GM19463 (cell line): ENCODE measurements at regions not wholly inside any gene's neighbourhood (a gene's known extent, or its start where the extent isn't known, plus 50 kb on each side); places are given as distances from the start of the nearest gene placed in this dataset.

Experiments used
- ATAC-seq: cut with Tn5 transposase; IDR thresholded peaks from one replicate; pipeline ENCODE4 v1.9.1; 2021; ENCODE audit warnings: mild to moderate bottlenecking, moderate library complexity; ENCODE audit not compliant: unreplicated experiment

DNA sequence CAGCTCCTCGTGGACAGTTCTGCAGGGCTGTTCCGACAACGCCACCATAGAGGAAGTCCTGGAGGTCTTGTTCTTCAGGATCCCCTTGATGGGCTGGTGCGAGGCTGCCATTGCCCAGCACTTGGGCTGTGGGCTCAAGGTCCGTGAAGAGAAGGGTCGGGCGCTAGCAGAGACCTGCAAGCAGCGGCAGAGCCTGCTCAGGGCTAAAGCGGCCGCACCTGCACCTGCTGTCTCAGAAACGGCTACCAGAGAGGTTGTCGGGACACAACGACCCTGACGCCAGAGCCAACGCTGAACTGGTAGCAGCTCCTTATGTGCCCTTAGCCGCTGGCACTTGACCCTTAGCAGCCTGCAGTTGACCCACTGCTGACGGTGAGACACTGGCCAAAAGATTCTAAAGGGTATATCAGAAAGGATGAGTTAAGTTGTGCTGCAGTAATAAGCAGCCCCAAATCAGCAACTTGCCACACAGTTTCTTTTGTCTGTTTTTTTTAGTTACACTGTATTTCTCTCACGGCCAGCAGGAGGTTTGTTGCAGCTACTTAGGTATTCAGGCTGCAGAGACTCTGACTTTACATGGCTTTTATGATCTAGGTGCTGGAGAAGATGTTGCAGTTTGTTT is 55.5 kb upstream of the ST6GAL2 start:
- ATAC-seq, result no peak

- no peak for ATAC-seq
Observed at GRCh38 chr2:106943468-106944200, 57.7 kb upstream of the ST6GAL2 start.

DNA sequence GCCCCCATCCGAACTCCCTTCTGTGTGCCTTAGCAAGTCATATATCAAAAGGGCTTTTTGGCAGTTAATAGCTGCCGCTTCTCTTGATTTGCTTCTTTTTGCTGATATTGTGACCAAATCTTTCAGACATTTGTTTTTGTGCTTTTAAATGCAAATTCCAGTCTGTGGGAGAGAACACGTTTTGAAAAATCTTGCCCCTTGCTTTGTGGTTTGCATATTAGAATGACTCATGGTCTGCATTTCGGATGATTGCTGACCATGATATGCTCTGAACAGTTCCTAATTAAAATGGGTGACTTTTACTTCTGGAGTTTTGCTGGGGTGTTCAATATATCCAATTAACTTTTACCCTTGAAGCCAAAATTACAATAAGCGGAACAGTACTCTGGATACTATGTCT is 58.2 kb upstream of the ST6GAL2 start:
- ATAC-seq, result no peak

- no peak for ATAC-seq
Observed at GRCh38 chr2:106948540-106948939, 62.6 kb upstream of the ST6GAL2 start.

GRCh38 chr2:106953236-106953635 is 67.3 kb upstream of the ST6GAL2 start:
- no peak for ATAC-seq

DNA sequence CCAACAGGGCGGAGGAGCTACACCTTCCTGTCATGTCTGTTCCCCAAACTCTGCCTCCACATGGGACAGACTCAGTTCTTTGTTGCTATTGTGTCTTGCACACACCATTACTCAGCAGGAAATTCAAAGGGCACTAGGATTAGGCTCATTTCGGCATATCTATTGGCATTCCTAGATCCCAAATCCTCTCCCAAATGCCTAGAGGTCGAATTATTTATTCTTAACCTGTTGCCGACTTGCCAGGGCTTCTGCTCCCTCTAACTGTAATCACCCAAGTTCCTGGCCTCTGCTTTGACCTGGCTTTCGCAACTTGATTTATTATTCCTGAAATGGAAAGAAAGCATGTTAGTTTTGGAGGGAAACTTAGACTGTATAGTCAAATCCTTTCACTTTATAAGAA is 67.8 kb upstream of the ST6GAL2 start:
- ATAC-seq, result no peak

- ATAC-seq, result no peak
Observed at GRCh38 chr2:106954304-106954703, 68.3 kb upstream of the ST6GAL2 start.

- ATAC-seq, result no peak
Observed at GRCh38 chr2:106956416-106956815, 70.4 kb upstream of the ST6GAL2 start.

- no peak for ATAC-seq
Observed at GRCh38 chr2:106956879-106957278, 70.9 kb upstream of the ST6GAL2 start.

GRCh38 chr2:106959975-106960682 is 74.2 kb upstream of the ST6GAL2 start:
- no peak for ATAC-seq

GRCh38 chr2:106960683-106961161 is 74.8 kb upstream of the ST6GAL2 start:
- no peak for ATAC-seq

DNA sequence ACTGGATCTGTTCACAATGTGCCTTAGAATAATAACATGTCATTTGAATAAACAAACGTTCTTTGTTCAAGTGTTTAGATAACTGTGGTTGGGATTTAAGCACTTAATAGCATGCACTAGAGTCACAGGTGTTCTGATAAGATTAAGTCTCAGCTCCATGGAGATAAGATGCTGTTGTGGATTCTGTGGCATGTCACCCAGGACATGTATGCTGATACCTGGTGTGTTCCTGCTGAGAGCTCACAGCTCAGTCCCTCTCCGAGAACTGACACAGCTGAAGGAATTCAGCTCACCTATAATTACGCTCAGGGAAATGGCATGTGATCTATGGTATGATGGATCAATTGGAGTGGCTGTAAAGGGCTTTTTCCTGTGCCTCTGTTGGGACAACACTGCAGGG is 75.4 kb upstream of the ST6GAL2 start:
- ATAC-seq, result no peak

GRCh38 chr2:106963156-106963555 is 77.2 kb upstream of the ST6GAL2 start:
- ATAC-seq, result no peak

DNA sequence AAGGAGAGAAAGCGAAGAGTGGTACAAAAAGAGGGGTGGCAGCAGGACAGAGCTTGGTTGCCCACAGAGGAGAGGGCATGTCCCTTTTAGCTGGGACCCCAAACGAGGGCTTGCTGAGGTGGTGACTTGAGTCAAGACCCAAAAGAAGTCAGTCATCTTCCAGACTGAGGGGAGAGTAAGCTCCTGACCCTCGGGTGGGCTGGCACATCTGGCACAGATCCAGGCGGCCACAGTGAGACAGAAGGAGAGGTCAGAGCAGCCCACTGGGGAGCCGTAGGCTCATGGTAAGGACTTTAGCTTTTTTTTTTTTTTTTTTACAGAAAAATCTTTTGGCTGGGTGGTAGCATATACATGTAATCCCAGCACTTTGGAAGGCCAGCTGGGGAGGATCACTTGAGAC is 77.9 kb upstream of the ST6GAL2 start:
- no peak for ATAC-seq

DNA sequence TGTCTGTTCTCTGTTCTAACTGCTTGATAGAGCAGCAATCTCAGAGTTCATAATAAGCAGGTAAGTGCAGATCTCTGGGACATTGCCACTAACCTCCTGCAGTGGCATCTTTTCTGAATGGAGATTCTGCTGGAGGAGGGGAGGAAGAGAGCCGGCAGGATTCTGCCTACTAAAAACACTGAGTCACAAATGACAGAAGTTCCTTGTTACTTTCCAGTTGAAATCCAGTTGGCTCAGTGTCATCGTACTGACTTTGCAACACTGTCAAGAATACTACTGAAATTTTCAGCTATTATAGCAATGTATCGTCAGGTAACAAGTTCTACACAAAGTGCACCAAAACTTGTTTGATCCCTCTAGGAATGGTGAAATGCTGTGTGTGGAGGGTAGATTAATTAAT is 79.6 kb upstream of the ST6GAL2 start:
- no peak for ATAC-seq

DNA sequence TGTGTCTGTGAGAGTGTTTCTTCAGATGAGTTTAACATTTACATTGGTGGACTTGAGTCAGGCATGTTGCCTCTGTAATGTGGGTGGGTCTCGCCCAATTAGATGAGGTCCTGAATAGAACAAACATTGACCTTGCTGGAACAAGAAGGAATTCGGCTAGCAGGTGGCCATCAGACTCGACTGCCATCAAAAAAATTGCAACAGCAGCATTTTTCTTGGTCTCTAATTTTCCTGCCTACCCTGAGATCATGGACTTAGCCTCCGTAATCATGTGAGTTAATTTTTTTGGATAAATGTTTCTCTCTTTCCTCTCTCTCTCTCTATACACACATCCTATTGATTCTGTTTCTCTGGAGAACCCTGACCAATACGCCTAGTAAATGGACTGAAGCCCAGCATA is 83.8 kb upstream of the ST6GAL2 start:
- ATAC-seq, result no peak

DNA sequence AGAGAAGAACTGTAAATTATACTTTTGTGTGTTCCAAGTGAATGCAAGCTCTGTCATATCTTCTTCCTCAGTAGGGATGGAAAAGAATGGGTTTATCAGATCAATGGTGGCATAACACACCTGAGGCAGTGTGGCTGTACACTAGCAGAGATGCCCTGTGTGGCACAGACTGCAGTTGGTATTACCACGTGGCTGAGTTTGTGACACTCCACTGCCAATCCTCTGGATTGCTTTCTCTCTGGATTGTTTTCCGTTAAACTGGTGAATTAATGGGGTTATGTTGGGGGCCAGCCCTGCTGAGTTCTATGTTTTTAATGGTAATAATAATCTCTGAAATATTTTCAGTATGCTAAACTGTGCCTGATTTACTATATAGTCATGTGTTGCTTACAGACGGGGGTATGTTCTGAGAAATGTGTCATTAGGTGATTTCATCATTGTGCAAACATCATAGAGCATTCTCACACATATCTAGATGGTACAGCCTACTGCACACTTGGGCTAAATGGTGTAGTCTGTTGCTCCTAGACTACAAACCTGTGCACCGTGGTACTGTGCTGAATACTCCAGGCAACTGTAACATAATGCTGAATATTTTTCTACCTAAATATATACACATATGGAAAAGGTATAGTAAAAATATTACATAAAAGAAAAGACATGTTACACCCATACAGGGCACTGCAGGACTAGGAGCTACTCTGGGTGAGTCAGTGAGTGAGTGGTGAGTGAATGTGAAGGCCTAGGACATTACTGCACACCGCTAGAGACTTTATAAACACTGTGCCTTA is 84.7 kb upstream of the ST6GAL2 start:
- ATAC-seq, result no peak

DNA sequence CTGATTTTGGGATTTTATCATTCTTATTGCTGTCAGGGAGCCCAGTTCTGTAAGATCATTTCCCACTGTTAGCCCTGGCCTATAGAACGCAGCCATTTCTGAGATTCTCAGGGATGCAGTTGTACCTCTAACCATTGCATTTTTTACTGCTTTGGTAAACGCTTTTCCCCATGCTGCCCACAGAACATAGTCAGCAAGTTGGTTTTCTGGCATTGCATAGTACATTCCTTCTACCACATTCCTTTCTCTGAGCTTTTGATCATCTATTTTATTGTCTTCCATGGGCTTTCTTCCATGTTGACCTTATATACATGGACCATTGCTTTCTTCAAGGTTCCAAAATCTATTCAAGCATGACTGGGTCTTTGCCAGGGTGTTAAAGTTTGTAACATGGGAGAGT is 86.8 kb upstream of the ST6GAL2 start:
- no peak for ATAC-seq

- ATAC-seq, result no peak
Observed at GRCh38 chr2:106974891-106975290, 88.9 kb upstream of the ST6GAL2 start.

DNA sequence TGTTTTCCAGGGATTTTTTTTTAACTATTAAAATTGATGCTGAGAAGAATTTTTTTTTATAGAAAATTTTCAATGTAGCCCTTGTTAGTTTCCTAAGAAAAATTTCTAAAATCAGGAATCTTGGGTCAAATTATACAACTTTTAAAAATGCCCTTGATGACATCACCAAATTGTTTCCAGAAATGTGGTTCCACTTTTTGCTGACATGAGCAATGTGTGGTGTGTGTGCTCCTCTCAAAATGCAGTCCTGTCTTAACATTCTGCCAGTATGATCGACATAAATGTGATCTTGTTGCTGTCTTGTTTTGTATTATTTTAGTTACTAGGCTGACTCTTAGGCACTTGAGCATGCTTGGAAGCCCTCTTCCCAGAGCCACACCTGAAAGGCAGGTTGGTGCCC is 89.7 kb upstream of the ST6GAL2 start:
- no peak for ATAC-seq

DNA sequence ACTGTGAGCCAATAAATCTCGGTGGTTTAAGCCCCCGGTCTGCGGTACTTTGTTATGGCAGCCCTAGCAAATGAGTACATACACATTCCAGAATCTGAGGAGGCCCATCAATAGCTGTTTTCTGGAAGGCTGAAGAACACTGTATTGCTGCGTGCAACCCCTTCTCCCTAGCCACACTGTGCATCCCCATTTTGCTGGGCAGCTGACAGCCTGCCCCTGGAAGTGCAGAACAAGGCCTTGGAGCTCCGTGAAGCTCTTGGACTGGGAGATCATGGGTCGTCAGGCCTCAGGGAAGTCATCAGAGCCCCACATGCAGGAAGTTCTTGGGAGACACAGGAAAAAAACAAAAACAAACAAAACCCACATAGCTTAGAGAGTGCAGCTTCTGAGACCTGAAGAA is 90.6 kb upstream of the ST6GAL2 start:
- no peak for ATAC-seq
